Endodermal cell (in vitro differentiated cells): ENCODE measurements at regions not wholly inside any gene's neighbourhood (a gene's known extent, or its start where the extent isn't known, plus 50 kb on each side); places are given as distances from the start of the nearest gene placed in this dataset.

Source experiments
- DNase-seq: peaks from one replicate; pipeline ENCODE4 v3.0.0-alpha.2; 2017
- H3K27ac ChIP-seq: 2 replicates; pipeline ENCODE4 v1.5.1; 2013; ENCODE audit warnings: mild to moderate bottlenecking, low read depth, low read length, moderate library complexity
- H3K27me3 ChIP-seq: 2 replicates; pipeline ENCODE4 v1.6.1; 2013; ENCODE audit warnings: mild to moderate bottlenecking, low read length, moderate library complexity; ENCODE audit not compliant: insufficient read depth, control insufficient read depth, poor library complexity, severe bottlenecking
- H3K36me3 ChIP-seq: 2 replicates; pipeline ENCODE4 v1.7.0; 2013; ENCODE audit warnings: mild to moderate bottlenecking, low read length, moderate library complexity; ENCODE audit not compliant: control insufficient read depth, insufficient read depth
- H3K4me1 ChIP-seq: one replicate; pipeline ENCODE4 v1.7.0; 2013; ENCODE audit warnings: low read length; ENCODE audit not compliant: control insufficient read depth, insufficient read depth
- H3K4me3 ChIP-seq: 2 replicates; pipeline ENCODE4 v1.5.1; 2013; ENCODE audit warnings: mild to moderate bottlenecking, low read length, moderate library complexity
- H3K9ac ChIP-seq: 2 replicates; pipeline ENCODE4 v1.6.1; 2013; ENCODE audit warnings: mild to moderate bottlenecking, low read length, moderate library complexity; ENCODE audit not compliant: poor library complexity, severe bottlenecking; ENCODE audit errors: extremely low read depth
- H3K9me3 ChIP-seq: 2 replicates; pipeline ENCODE4 v1.6.1; 2013; ENCODE audit warnings: mild to moderate bottlenecking, low read length, moderate library complexity; ENCODE audit not compliant: control insufficient read depth
- H3K27ac Mint-ChIP-seq: 2 replicates; pipeline ENCODE4 v1.8.0; 2020; ENCODE audit warnings: mixed read lengths
- H3K27me3 Mint-ChIP-seq: 2 replicates; pipeline ENCODE4 v1.8.0; 2021; ENCODE audit warnings: mild to moderate bottlenecking, mixed read lengths; ENCODE audit not compliant: insufficient read depth
- H3K36me3 Mint-ChIP-seq: 2 replicates; pipeline ENCODE4 v1.8.0; 2020; ENCODE audit warnings: low read depth, mixed read lengths
- H3K4me1 Mint-ChIP-seq: 2 replicates; pipeline ENCODE4 v1.8.0; 2020; ENCODE audit warnings: mixed read lengths
- H3K4me3 Mint-ChIP-seq: 2 replicates; pipeline ENCODE4 v1.8.0; 2020; ENCODE audit warnings: mild to moderate bottlenecking, moderate library complexity, mixed read lengths
- H3K9me3 Mint-ChIP-seq: 2 replicates; pipeline ENCODE4 v1.8.0; 2020; ENCODE audit warnings: mild to moderate bottlenecking, mixed read lengths
- WGBS, 2 experiments: methylation state at CpG; one replicate each; pipeline versions ENCODE4 v1.1.5 to v1.1.7; 2013; ENCODE audit warnings: missing lambda C conversion rate in 2 of 2, mixed read lengths in 1 of 2; ENCODE audit not compliant: insufficient coverage in 1 of 2, insufficient read length in 1 of 2; 5-methylcytosine and 5-hydroxymethylcytosine counted together
- TF ChIP-seq, protein P1 (sequence below): fragments of 200-600 bp; sonication (generic); conservative IDR thresholded peaks from 2 replicates; pipeline ENCODE4 v1.5.0; 2021; ENCODE audit warnings: antibody characterized with exemption, mild to moderate bottlenecking

DNA sequence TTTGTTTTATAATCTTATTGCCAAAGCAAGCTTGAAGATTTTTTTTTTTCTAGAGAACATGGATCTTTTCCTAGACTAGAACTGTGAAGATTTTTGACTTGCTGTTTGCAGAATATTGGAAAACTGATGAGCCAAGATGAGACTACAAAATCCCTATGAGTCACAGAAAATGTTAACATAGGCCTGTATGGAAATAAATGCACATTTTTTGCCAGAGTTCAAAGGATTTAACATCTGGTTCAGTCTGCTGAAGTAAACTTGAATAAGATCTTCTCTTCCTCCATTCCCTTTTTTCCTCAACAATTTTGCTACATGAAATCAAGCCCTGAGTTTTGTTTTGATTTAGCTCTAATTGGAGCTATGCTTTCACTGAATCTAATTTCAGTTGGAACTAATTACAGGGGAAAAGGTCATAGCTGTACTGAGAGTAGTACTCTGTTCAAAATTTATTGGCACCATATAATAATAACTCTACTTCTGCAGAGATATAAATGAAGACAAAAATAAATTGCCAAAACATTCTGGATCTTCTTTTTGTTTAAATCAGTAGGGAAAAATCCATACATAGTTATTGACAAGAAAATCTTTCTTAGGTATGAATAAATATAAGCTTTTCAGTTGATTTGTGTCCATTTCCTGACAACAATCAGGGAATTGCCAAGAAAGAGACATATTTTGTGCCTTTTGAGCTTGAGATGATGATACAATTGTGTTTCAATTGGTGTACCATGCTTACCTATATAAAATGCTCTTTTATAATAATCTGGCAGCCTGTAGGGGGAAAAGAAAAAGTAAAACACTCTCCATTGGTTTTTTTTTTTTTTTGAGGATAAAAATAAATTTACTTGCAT, 387.5 kb upstream of the GOT2 start:
- no peak overlapping the region for H3K4me3 ChIP-seq
- peaks cover 30% of the 10 kb centered on the region for H3K9me3 ChIP-seq
- Mint-ChIP-seq H3K4me1 (peaks cover 4% of the 10 kb centered on the region), H3K27me3 (no peaks in the 10 kb centered on the region), H3K4me3 (no peak overlapping the region), H3K9me3 (peaks cover 13% of the 10 kb centered on the region), H3K27ac (no peak overlapping the region), H3K36me3 (peaks cover 3% of the 10 kb centered on the region)
- H3K4me1 ChIP-seq, result no peaks in the 10 kb centered on the region
- DNase-seq, result no peak
- H3K9ac ChIP-seq, result no peak overlapping the region
- no peaks in the 10 kb centered on the region for H3K36me3 ChIP-seq
- H3K27me3 ChIP-seq, result no peaks in the 10 kb centered on the region
- TF ChIP-seq, protein P1, sequence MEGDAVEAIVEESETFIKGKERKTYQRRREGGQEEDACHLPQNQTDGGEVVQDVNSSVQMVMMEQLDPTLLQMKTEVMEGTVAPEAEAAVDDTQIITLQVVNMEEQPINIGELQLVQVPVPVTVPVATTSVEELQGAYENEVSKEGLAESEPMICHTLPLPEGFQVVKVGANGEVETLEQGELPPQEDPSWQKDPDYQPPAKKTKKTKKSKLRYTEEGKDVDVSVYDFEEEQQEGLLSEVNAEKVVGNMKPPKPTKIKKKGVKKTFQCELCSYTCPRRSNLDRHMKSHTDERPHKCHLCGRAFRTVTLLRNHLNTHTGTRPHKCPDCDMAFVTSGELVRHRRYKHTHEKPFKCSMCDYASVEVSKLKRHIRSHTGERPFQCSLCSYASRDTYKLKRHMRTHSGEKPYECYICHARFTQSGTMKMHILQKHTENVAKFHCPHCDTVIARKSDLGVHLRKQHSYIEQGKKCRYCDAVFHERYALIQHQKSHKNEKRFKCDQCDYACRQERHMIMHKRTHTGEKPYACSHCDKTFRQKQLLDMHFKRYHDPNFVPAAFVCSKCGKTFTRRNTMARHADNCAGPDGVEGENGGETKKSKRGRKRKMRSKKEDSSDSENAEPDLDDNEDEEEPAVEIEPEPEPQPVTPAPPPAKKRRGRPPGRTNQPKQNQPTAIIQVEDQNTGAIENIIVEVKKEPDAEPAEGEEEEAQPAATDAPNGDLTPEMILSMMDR, result no peak
- no peak overlapping the region for H3K27ac ChIP-seq

- H3K9me3 Mint-ChIP-seq, result peaks cover 13% of the 10 kb centered on the region
- H3K4me3 ChIP-seq, result peak overlapping the region; percentile 46
- H3K9me3 ChIP-seq, result peaks cover 30% of the 10 kb centered on the region
- no peaks in the 10 kb centered on the region for H3K36me3 ChIP-seq
- H3K9ac ChIP-seq, result no peak overlapping the region
- peaks cover 4% of the 10 kb centered on the region for H3K4me1 Mint-ChIP-seq
- no peak overlapping the region for H3K27ac ChIP-seq
- H3K27me3 ChIP-seq, result no peaks in the 10 kb centered on the region
- H3K27ac Mint-ChIP-seq, result peak overlapping the region; percentile 60
- H3K27me3 Mint-ChIP-seq, result no peaks in the 10 kb centered on the region
- H3K4me1 ChIP-seq, result no peaks in the 10 kb centered on the region
- peaks cover 3% of the 10 kb centered on the region for H3K36me3 Mint-ChIP-seq
- no peak overlapping the region for H3K4me3 Mint-ChIP-seq
- 50 to 67% methylated on average over 1 to 2 of the region's 2 CpGs for whole genome bisulfite sequencing, 2 experiments
- TF ChIP-seq, protein P1, result no peak
- peak; percentile 87 for DNase-seq
Measured at GRCh38 chr16:59116744-59117143, 382.6 kb upstream of the GOT2 start.

DNA sequence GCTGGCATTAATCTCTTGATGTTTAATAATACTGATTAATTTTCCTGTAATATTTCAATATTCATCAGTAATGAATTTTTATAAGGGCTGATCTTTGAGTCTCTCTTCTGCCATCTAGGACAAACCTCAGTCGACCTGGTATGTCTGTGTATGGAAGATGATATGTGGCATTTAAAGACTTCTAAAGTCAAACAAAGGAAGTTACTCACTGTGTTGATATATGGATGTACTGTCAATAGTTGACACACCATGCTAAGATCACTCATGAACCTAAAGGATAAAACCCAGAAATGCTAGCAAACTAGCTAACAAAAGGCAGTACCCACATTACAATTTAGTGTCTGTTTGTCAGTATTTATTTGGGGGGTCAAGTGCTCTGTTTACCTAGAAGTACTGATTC, 380.7 kb upstream of the GOT2 start:
- no peak overlapping the region for H3K27ac Mint-ChIP-seq
- H3K4me1 Mint-ChIP-seq, result peaks cover 12% of the 10 kb centered on the region
- Histone ChIP-seq H3K4me1 (no peaks in the 10 kb centered on the region), H3K9me3 (peaks cover 22% of the 10 kb centered on the region), H3K36me3 (no peaks in the 10 kb centered on the region), H3K27me3 (no peaks in the 10 kb centered on the region), H3K4me3 (no peak overlapping the region), H3K27ac (no peak overlapping the region), H3K9ac (no peak overlapping the region)
- no peak overlapping the region for H3K4me3 Mint-ChIP-seq
- WGBS, 2 experiments, result 93% methylated on average over 1 of the region's 1 CpG; no CpG with 5 or more reads in 1 of the 2 experiments
- DNase-seq, result no peak
- H3K36me3 Mint-ChIP-seq, result peaks cover 3% of the 10 kb centered on the region
- TF ChIP-seq, protein P1, result no peak
- no peaks in the 10 kb centered on the region for H3K27me3 Mint-ChIP-seq
- H3K9me3 Mint-ChIP-seq, result peaks cover 10% of the 10 kb centered on the region
